Amygdala (tissue), 56 donors: ENCODE measurements at regions not wholly inside any gene's neighbourhood (a gene's known extent, or its start where the extent isn't known, plus 50 kb on each side); places are given as distances from the start of the nearest gene placed in this dataset.

Source experiments
- DNase-seq, 56 donors: peaks; one replicate each; lab custom pipeline; 2025; lab: John Stamatoyannopoulos, UW

- no peak for DNase-seq
Measured at GRCh38 chr1:228823200-228823599, 87.9 kb downstream of the RHOU start.

- DNase-seq: no peak
Measured at GRCh38 chr1:228824366-228824765, 89.1 kb downstream of the RHOU start.

- no peak for DNase-seq
Measured at GRCh38 chr1:228825041-228825440, 89.8 kb downstream of the RHOU start.

GRCh38 chr1:228825840-228826484 lies 90.7 kb downstream of the RHOU start:
- DNase-seq: no peak

GRCh38 chr1:228827019-228827418 lies 91.7 kb downstream of the RHOU start:
- DNase-seq: no peak

- DNase-seq: no peak
Measured at GRCh38 chr1:228828151-228828550, 92.9 kb downstream of the RHOU start.

- DNase-seq: peak in 35 of 56 donors; percentile 17 to 76 (median 42)
Measured at GRCh38 chr1:228830185-228830953, 95.1 kb downstream of the RHOU start.

GRCh38 chr1:228830954-228831481 lies 95.7 kb downstream of the RHOU start:
- no peak for DNase-seq

- DNase-seq: no peak
Measured at GRCh38 chr1:228833911-228834688, 98.8 kb downstream of the RHOU start.

- no peak for DNase-seq
Measured at GRCh38 chr1:228835456-228835855, 100.2 kb downstream of the RHOU start.

GRCh38 chr1:228835911-228836310 lies 100.6 kb downstream of the RHOU start:
- DNase-seq: no peak

GRCh38 chr1:228836427-228836826 lies 101.1 kb downstream of the RHOU start:
- DNase-seq: peak in 47 of 56 donors; percentile 16 to 88 (median 56)

GRCh38 chr1:228837032-228837431 lies 101.8 kb downstream of the RHOU start:
- no peak for DNase-seq

- peak in 1 of 56 donors; percentile 49 for DNase-seq
Measured at GRCh38 chr1:228837817-228838716, 102.8 kb downstream of the RHOU start.

- DNase-seq: no peak
Measured at GRCh38 chr1:228838717-228839500, 103.6 kb downstream of the RHOU start.

- DNase-seq: no peak
Measured at GRCh38 chr1:228839656-228840055, 104.4 kb downstream of the RHOU start.

GRCh38 chr1:228841632-228842031 lies 106.4 kb downstream of the RHOU start:
- DNase-seq: no peak

- peak in 27 of 56 donors; percentile 14 to 89 (median 50) for DNase-seq
Measured at GRCh38 chr1:228842094-228842775, 107.0 kb downstream of the RHOU start.

GRCh38 chr1:228845101-228845500 lies 109.8 kb downstream of the RHOU start:
- DNase-seq: no peak
